Activated B cell treated with CpG ODN at 0.5 μM for 24 hours (primary cell): ENCODE measurements at regions not wholly inside any gene's neighbourhood (a gene's known extent, or its start where the extent isn't known, plus 50 kb on each side); places are given as distances from the start of the nearest gene placed in this dataset.

Experiments
- ATAC-seq: fragments of 200-7000 bp; cut with Tn5 transposase; one replicate; pipeline ENCODE4 v1.10.0; 2021; ENCODE audit warnings: low read depth, mild to moderate bottlenecking, moderate library complexity
- CTCF ChIA-PET: fragments of 350-600 bp; sonication (Branson Sonifier 250); formaldehyde crosslinking; loops from one replicate; lab custom pipeline; 2021; ENCODE audit warnings: antibody characterized with exemption; lab: Charles Lee
- POLR2A ChIA-PET: fragments of 350-600 bp; sonication (Branson Sonifier 250); formaldehyde crosslinking; loops from one replicate; lab custom pipeline; 2021; ENCODE audit warnings: antibody characterized with exemption; lab: Charles Lee
- DNase-seq: peaks from one replicate; pipeline ENCODE4 v3.0.0; 2022
- H3K27ac Mint-ChIP-seq: one replicate; pipeline ENCODE4 v1.8.0; 2020; ENCODE audit warnings: mixed read lengths
- H3K27me3 Mint-ChIP-seq: one replicate; pipeline ENCODE4 v1.8.0; 2021; ENCODE audit warnings: mixed read lengths
- H3K36me3 Mint-ChIP-seq: one replicate; pipeline ENCODE4 v1.8.0; 2021; ENCODE audit warnings: low read depth, mixed read lengths
- H3K4me1 Mint-ChIP-seq: one replicate; pipeline ENCODE4 v1.8.0; 2021; ENCODE audit warnings: mixed read lengths
- H3K4me3 Mint-ChIP-seq: one replicate; pipeline ENCODE4 v1.8.0; 2020; ENCODE audit warnings: mild to moderate bottlenecking, mixed read lengths
- H3K9me3 Mint-ChIP-seq: one replicate; pipeline ENCODE4 v1.8.0; 2020; ENCODE audit warnings: mixed read lengths
- CTCF ChIP-seq: fragments of 200-600 bp; IDR thresholded peaks from one replicate; pipeline ENCODE4 v1.8.0; 2022; ENCODE audit warnings: antibody characterized with exemption, mild to moderate bottlenecking
- intact Hi-C: fragments of 100-400 bp; cut with micrococcal nuclease; formaldehyde crosslinking; loops from one replicate; pipeline ENCODE4 v1.15.1; 2024

- H3K36me3 Mint-ChIP-seq = no peaks in the 10 kb centered on the region
- no peak for DNase-seq
- TF ChIP-seq CTCF = no peak
- intact Hi-C loops = no loop called here
- ATAC-seq = no peak
- H3K27me3 Mint-ChIP-seq = no peaks in the 10 kb centered on the region
- no peaks in the 10 kb centered on the region for H3K4me1 Mint-ChIP-seq
- POLR2A ChIA-PET = no interaction called here
- CTCF ChIA-PET = no interaction called here
- peaks cover 14% of the 10 kb centered on the region for H3K9me3 Mint-ChIP-seq
- no peak overlapping the region for H3K27ac Mint-ChIP-seq
- no peak overlapping the region for H3K4me3 Mint-ChIP-seq
These were observed 789.4 kb downstream of the STPG2 start for GRCh38 chr4:97353876-97354275.

- no peak for ATAC-seq
- Mint-ChIP-seq H3K4me3 (no peak overlapping the region), H3K36me3 (no peaks in the 10 kb centered on the region), H3K27ac (no peak overlapping the region), H3K4me1 (no peaks in the 10 kb centered on the region), H3K9me3 (peaks cover 16% of the 10 kb centered on the region), H3K27me3 (no peaks in the 10 kb centered on the region)
- no peak for DNase-seq
- ChIA-PET POLR2A (no interaction called here), CTCF (no interaction called here)
- TF ChIP-seq CTCF = no peak
- intact Hi-C loops = no loop called here
These were observed 783.5 kb downstream of the STPG2 start for GRCh38 chr4:97359826-97360225.

GRCh38 chr4:97360733-97361132 lies 782.5 kb downstream of the STPG2 start:
- intact Hi-C loops = no loop called here
- POLR2A ChIA-PET = no interaction called here
- no peaks in the 10 kb centered on the region for H3K4me1 Mint-ChIP-seq

GRCh38 chr4:97367878-97368277 lies 775.4 kb downstream of the STPG2 start:
- no peaks in the 10 kb centered on the region for H3K36me3 Mint-ChIP-seq
- H3K27me3 Mint-ChIP-seq = no peaks in the 10 kb centered on the region
- ChIA-PET CTCF (no interaction called here), POLR2A (no interaction called here)
- ATAC-seq (no peak), DNase-seq (no peak)
- no peak overlapping the region for H3K27ac Mint-ChIP-seq
- no peak for TF ChIP-seq CTCF
- H3K9me3 Mint-ChIP-seq = peaks cover 12% of the 10 kb centered on the region
- intact Hi-C loops = no loop called here
- no peaks in the 10 kb centered on the region for H3K4me1 Mint-ChIP-seq
- no peak overlapping the region for H3K4me3 Mint-ChIP-seq

More at GRCh38 chr4:97360733-97361132, 782.5 kb downstream of the STPG2 start:
- Mint-ChIP-seq H3K27ac (no peak overlapping the region), H3K27me3 (no peaks in the 10 kb centered on the region), H3K4me3 (no peak overlapping the region), H3K9me3 (peaks cover 14% of the 10 kb centered on the region), H3K36me3 (no peaks in the 10 kb centered on the region)
- no peak for ATAC-seq
- TF ChIP-seq CTCF = no peak
- CTCF ChIA-PET = no interaction called here
- DNase-seq = no peak

GRCh38 chr4:97370568-97370967 lies 772.7 kb downstream of the STPG2 start:
- intact Hi-C loops = no loop called here
- no peaks in the 10 kb centered on the region for H3K36me3 Mint-ChIP-seq
- CTCF ChIA-PET = no interaction called here

More at GRCh38 chr4:97370568-97370967, 772.7 kb downstream of the STPG2 start:
- POLR2A ChIA-PET = no interaction called here
- H3K4me3 Mint-ChIP-seq = no peak overlapping the region
- H3K9me3 Mint-ChIP-seq = peaks cover 10% of the 10 kb centered on the region
- no peaks in the 10 kb centered on the region for H3K4me1 Mint-ChIP-seq
- DNase-seq (no peak), ATAC-seq (no peak)
- no peaks in the 10 kb centered on the region for H3K27me3 Mint-ChIP-seq
- H3K27ac Mint-ChIP-seq = no peak overlapping the region
- no peak for TF ChIP-seq CTCF
